Loucy (cell line): ENCODE measurements at regions not wholly inside any gene's neighbourhood (a gene's known extent, or its start where the extent isn't known, plus 50 kb on each side); places are given as distances from the start of the nearest gene placed in this dataset.

ENCODE experiments used
- CTCF ChIP-seq: fragments of 200-600 bp; sonication (generic); conservative IDR thresholded peaks from 2 replicates; pipeline ENCODE4 v1.5.1; 2014; ENCODE audit warnings: mild to moderate bottlenecking, antibody characterized with exemption, low read length
- EZH2phosphoT487 ChIP-seq: fragments of 200-600 bp; IDR thresholded peaks from 2 replicates; pipeline ENCODE4 v1.6.1; 2018; ENCODE audit warnings: antibody characterized with exemption, mild to moderate bottlenecking, moderate library complexity, borderline replicate concordance

- no peak for TF ChIP-seq EZH2phosphoT487
- TF ChIP-seq CTCF = no peak
These were observed 118.9 kb upstream of the PCDH7 start for GRCh38 chr4:30601070-30601865.
